Trophoblast cell (in vitro differentiated cells and primary cell): ENCODE measurements at regions not wholly inside any gene's neighbourhood (a gene's known extent, or its start where the extent isn't known, plus 50 kb on each side); places are given as distances from the start of the nearest gene placed in this dataset.

Source experiments
- DNase-seq, 2 donors: peaks; one replicate each; pipeline ENCODE4 v3.0.0-alpha.2; 2016
- H2AFZ ChIP-seq: 2 replicates; pipeline ENCODE4 v1.6.1; 2013; ENCODE audit warnings: low read length, moderate library complexity, mild to moderate bottlenecking; ENCODE audit not compliant: insufficient read depth, poor library complexity
- H2AK5ac ChIP-seq: 2 replicates; pipeline ENCODE4 v1.6.1; 2013; ENCODE audit warnings: mild to moderate bottlenecking, low read length
- H2BK120ac ChIP-seq: 2 replicates; pipeline ENCODE4 v1.6.1; 2013; ENCODE audit warnings: low read length, mild to moderate bottlenecking, moderate library complexity; ENCODE audit not compliant: insufficient read depth, poor library complexity
- H2BK12ac ChIP-seq: 2 replicates; pipeline ENCODE4 v1.6.1; 2013; ENCODE audit warnings: mild to moderate bottlenecking, low read length, moderate library complexity
- H2BK5ac ChIP-seq: 2 replicates; pipeline ENCODE4 v1.6.1; 2013; ENCODE audit warnings: low read length, low read depth, moderate library complexity, mild to moderate bottlenecking; ENCODE audit not compliant: poor library complexity
- H3K14ac ChIP-seq: 2 replicates; pipeline ENCODE4 v1.6.1; 2013; ENCODE audit warnings: mild to moderate bottlenecking, low read length
- H3K18ac ChIP-seq: 2 replicates; pipeline ENCODE4 v1.6.1; 2013; ENCODE audit warnings: mild to moderate bottlenecking, low read length
- H3K23ac ChIP-seq: 2 replicates; pipeline ENCODE4 v1.6.1; 2013; ENCODE audit warnings: low read length
- H3K27ac ChIP-seq: 2 replicates; pipeline ENCODE4 v1.5.1; 2013; ENCODE audit warnings: low read depth, mild to moderate bottlenecking, inconsistent platforms, low read length, moderate library complexity
- H3K27me3 ChIP-seq: 2 replicates; pipeline ENCODE4 v1.6.1; 2013; ENCODE audit warnings: inconsistent platforms, mild to moderate bottlenecking, low read length, moderate library complexity; ENCODE audit not compliant: insufficient read depth
- H3K36me3 ChIP-seq, 2 experiments: 1 replicate in 1 of 2; 2 replicates in 1 of 2; pipeline ENCODE4 v1.6.1; 2013; ENCODE audit warnings: low read length in 2 of 2, mild to moderate bottlenecking in 2 of 2, moderate library complexity in 1 of 2; ENCODE audit not compliant: insufficient read depth in 2 of 2, control insufficient read depth in 1 of 2
- H3K4ac ChIP-seq: 2 replicates; pipeline ENCODE4 v1.6.1; 2013; ENCODE audit warnings: low read depth, mild to moderate bottlenecking, low read length, moderate library complexity
- H3K4me1 ChIP-seq, 2 experiments: 1 replicate in 1 of 2; 2 replicates in 1 of 2; pipeline ENCODE4 v1.6.1; 2013; ENCODE audit warnings: low read length in 2 of 2, mild to moderate bottlenecking in 2 of 2, moderate library complexity in 1 of 2; ENCODE audit not compliant: insufficient read depth in 2 of 2, control insufficient read depth in 1 of 2
- H3K4me2 ChIP-seq: 2 replicates; pipeline ENCODE4 v1.6.1; 2013; ENCODE audit warnings: inconsistent platforms, mild to moderate bottlenecking, low read length, moderate library complexity
- H3K4me3 ChIP-seq: 2 replicates; pipeline ENCODE4 v1.5.1; 2013; ENCODE audit warnings: mild to moderate bottlenecking, low read depth, low read length, inconsistent platforms
- H3K79me1 ChIP-seq: one replicate; pipeline ENCODE4 v1.6.1; 2013; ENCODE audit warnings: low read length
- H3K79me2 ChIP-seq: 2 replicates; pipeline ENCODE4 v1.6.1; 2013; ENCODE audit warnings: low read length, mild to moderate bottlenecking; ENCODE audit not compliant: control insufficient read depth, insufficient read depth, poor library complexity
- H3K9ac ChIP-seq: 2 replicates; pipeline ENCODE4 v1.6.1; 2013; ENCODE audit warnings: mild to moderate bottlenecking, low read length
- H3K9me3 ChIP-seq: 2 replicates; pipeline ENCODE4 v1.6.1; 2013; ENCODE audit warnings: low read depth, mild to moderate bottlenecking, control low read depth, inconsistent platforms, low read length; ENCODE audit not compliant: insufficient read depth
- H4K12ac ChIP-seq: 2 replicates; pipeline ENCODE4 v1.6.1; 2013; ENCODE audit warnings: low read depth, mild to moderate bottlenecking, low read length, moderate library complexity
- H4K8ac ChIP-seq: 2 replicates; pipeline ENCODE4 v1.6.1; 2013; ENCODE audit warnings: low read depth, mild to moderate bottlenecking, low read length, moderate library complexity
- H4K91ac ChIP-seq: one replicate; pipeline ENCODE4 v1.6.1; 2013; ENCODE audit warnings: low read depth, mild to moderate bottlenecking, low read length, moderate library complexity
- WGBS: extraction: QIAGEN DNeasy Blood & Tissue Kit; methylation state at CpG from one replicate; pipeline ENCODE4 v1.1.7; 2013; ENCODE audit warnings: missing lambda C conversion rate; ENCODE audit not compliant: insufficient read length, insufficient coverage; ENCODE audit errors: extremely low coverage; 5-methylcytosine and 5-hydroxymethylcytosine counted together

GRCh38 chr7:121450631-121451198, 54.6 kb upstream of the FAM3C start:
- H3K27me3 ChIP-seq = no peaks in the 10 kb centered on the region
- no peak overlapping the region for H3K9ac ChIP-seq
- no peak overlapping the region for H3K14ac ChIP-seq
- no peak overlapping the region for H2AFZ ChIP-seq
- H4K8ac ChIP-seq = no peak overlapping the region
- no peak overlapping the region for H4K12ac ChIP-seq
- H3K9me3 ChIP-seq = no peaks in the 10 kb centered on the region
- H3K18ac ChIP-seq = no peak overlapping the region
- H3K4me1 ChIP-seq = peaks cover 0 to 2% of the 10 kb centered on the region in 2 experiments
- H4K91ac ChIP-seq = no peak overlapping the region
- no peak overlapping the region for H3K27ac ChIP-seq
- no peak overlapping the region for H3K23ac ChIP-seq
- no peak overlapping the region for H2AK5ac ChIP-seq
- no peak overlapping the region for H3K4ac ChIP-seq
- no peaks in the 10 kb centered on the region for H3K79me2 ChIP-seq
- DNase-seq = no peak
- H3K4me3 ChIP-seq = no peak overlapping the region
- no peaks in the 10 kb centered on the region for H3K36me3 ChIP-seq
- H3K4me2 ChIP-seq = no peak overlapping the region
- no peak overlapping the region for H2BK5ac ChIP-seq
- no CpG with 5 or more reads among the region's 2 CpGs for WGBS
- no peak overlapping the region for H2BK12ac ChIP-seq
- H3K79me1 ChIP-seq = no peaks in the 10 kb centered on the region
- H2BK120ac ChIP-seq = no peak overlapping the region

GRCh38 chr7:121449735-121450240, 53.7 kb upstream of the FAM3C start:
- no peak for DNase-seq
- no peak overlapping the region for H3K4ac ChIP-seq

GRCh38 chr7:121449329-121449728, 53.2 kb upstream of the FAM3C start:
- H3K27me3 ChIP-seq = no peaks in the 10 kb centered on the region
- WGBS = no CpG with 5 or more reads among the region's 3 CpGs

More at GRCh38 chr7:121449735-121450240, 53.7 kb upstream of the FAM3C start:
- no peak overlapping the region for H4K8ac ChIP-seq
- H3K27ac ChIP-seq = no peak overlapping the region
- no peak overlapping the region for H2AFZ ChIP-seq
- H3K14ac ChIP-seq = no peak overlapping the region
- H2BK12ac ChIP-seq = no peak overlapping the region
- H3K79me1 ChIP-seq = no peaks in the 10 kb centered on the region
- H3K23ac ChIP-seq = no peak overlapping the region
- no peak overlapping the region for H2AK5ac ChIP-seq
- H2BK5ac ChIP-seq = no peak overlapping the region
- H4K12ac ChIP-seq = no peak overlapping the region
- no peaks in the 10 kb centered on the region for H3K79me2 ChIP-seq
- H3K27me3 ChIP-seq = no peaks in the 10 kb centered on the region
- no peak overlapping the region for H3K18ac ChIP-seq
- H3K4me2 ChIP-seq = no peak overlapping the region
- H3K36me3 ChIP-seq = no peaks in the 10 kb centered on the region
- H3K9me3 ChIP-seq = no peaks in the 10 kb centered on the region
- H4K91ac ChIP-seq = no peak overlapping the region
- H3K4me1 ChIP-seq = peaks cover 0 to 2% of the 10 kb centered on the region in 2 experiments
- no peak overlapping the region for H2BK120ac ChIP-seq
- no peak overlapping the region for H3K4me3 ChIP-seq
- WGBS = no CpG with 5 or more reads among the region's 1 CpG
- H3K9ac ChIP-seq = no peak overlapping the region

GRCh38 chr7:121448429-121448828, 52.3 kb upstream of the FAM3C start:
- WGBS = no CpG with 5 or more reads among the region's 11 CpGs
- H2BK120ac ChIP-seq = no peak overlapping the region

More at GRCh38 chr7:121449329-121449728, 53.2 kb upstream of the FAM3C start:
- peaks cover 0 to 2% of the 10 kb centered on the region in 2 experiments for H3K4me1 ChIP-seq
- H4K8ac ChIP-seq = no peak overlapping the region
- H3K18ac ChIP-seq = no peak overlapping the region
- DNase-seq = peak; percentile 15 to 61
- no peaks in the 10 kb centered on the region for H3K9me3 ChIP-seq
- H2AK5ac ChIP-seq = no peak overlapping the region
- H3K14ac ChIP-seq = no peak overlapping the region
- H3K36me3 ChIP-seq = no peaks in the 10 kb centered on the region
- H4K12ac ChIP-seq = no peak overlapping the region
- no peak overlapping the region for H2BK5ac ChIP-seq
- no peak overlapping the region for H3K4me2 ChIP-seq
- H3K23ac ChIP-seq = no peak overlapping the region
- H3K79me2 ChIP-seq = no peaks in the 10 kb centered on the region
- no peak overlapping the region for H4K91ac ChIP-seq
- H3K27ac ChIP-seq = no peak overlapping the region
- H2BK12ac ChIP-seq = no peak overlapping the region
- no peak overlapping the region for H3K4ac ChIP-seq
- no peak overlapping the region for H2BK120ac ChIP-seq
- H3K4me3 ChIP-seq = no peak overlapping the region
- H3K9ac ChIP-seq = no peak overlapping the region
- H2AFZ ChIP-seq = no peak overlapping the region
- no peaks in the 10 kb centered on the region for H3K79me1 ChIP-seq

More at GRCh38 chr7:121448429-121448828, 52.3 kb upstream of the FAM3C start:
- peaks cover 0 to 2% of the 10 kb centered on the region in 2 experiments for H3K4me1 ChIP-seq
- H3K18ac ChIP-seq = no peak overlapping the region
- DNase-seq = no peak
- no peak overlapping the region for H3K14ac ChIP-seq
- no peaks in the 10 kb centered on the region for H3K79me1 ChIP-seq
- H4K91ac ChIP-seq = no peak overlapping the region
- H3K27ac ChIP-seq = no peak overlapping the region
- no peak overlapping the region for H2AK5ac ChIP-seq
- H2BK12ac ChIP-seq = no peak overlapping the region
- H4K12ac ChIP-seq = no peak overlapping the region
- H2AFZ ChIP-seq = no peak overlapping the region
- H3K36me3 ChIP-seq = no peaks in the 10 kb centered on the region
- H3K9ac ChIP-seq = no peak overlapping the region
- no peaks in the 10 kb centered on the region for H3K27me3 ChIP-seq
- H4K8ac ChIP-seq = peak overlapping the region; percentile 38
- no peak overlapping the region for H3K23ac ChIP-seq
- H3K4ac ChIP-seq = no peak overlapping the region
- H3K9me3 ChIP-seq = no peaks in the 10 kb centered on the region
- no peaks in the 10 kb centered on the region for H3K79me2 ChIP-seq
- H3K4me2 ChIP-seq = no peak overlapping the region
- no peak overlapping the region for H3K4me3 ChIP-seq
- H2BK5ac ChIP-seq = peak overlapping the region; percentile 13
